Activated T-helper 1 cell treated with Interleukin-2 at 50 U/mL for 16 hours (primary cell): ENCODE measurements at regions not wholly inside any gene's neighbourhood (a gene's known extent, or its start where the extent isn't known, plus 50 kb on each side); places are given as distances from the start of the nearest gene placed in this dataset.
"Not testable (repeated sequence)": the region's sequence is repeated elsewhere in the genome, so short reads cannot be mapped to it uniquely, and the experiment has no call there.

Experiments
- DNase-seq: peaks from one replicate; pipeline ENCODE4 v3.0.0-alpha.2; 2020; ENCODE audit warnings: low read depth

DNA sequence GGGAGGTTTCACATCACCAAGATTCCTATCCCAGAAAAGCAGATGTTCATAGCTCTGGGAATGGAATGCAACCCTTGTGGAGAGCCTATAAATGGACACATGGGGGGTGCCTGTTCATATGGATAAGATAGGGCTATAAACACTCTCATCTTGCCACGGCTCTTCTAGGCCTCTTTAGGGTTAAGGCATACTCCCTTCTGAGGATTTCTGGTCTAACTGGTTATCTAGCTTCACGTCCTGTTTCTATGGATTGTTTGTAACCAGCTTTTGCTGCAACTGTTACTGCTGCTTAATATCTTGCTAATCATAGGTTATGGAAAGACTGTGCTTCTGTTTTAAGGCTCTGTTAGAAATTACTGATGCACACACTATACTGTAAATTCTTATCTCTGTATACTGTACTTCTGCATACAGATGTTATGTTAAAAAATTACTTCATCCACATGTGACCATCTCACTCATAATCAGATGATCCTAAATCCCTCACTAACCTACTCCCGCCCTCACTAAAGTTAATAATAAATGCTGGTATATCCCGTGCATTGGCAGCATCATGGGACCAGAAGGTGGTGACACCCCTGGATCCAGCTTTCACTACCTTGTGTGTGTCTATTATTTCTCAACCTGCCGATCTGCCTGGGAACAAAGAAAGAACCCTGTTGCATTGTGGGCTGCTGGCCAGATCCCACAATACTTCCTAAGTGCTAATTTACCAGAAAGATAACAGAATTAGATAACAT lies 68.7 kb downstream of the PRKAB2 start:
- DNase-seq, result not testable (repeated sequence)

GRCh38 chr1:147099192-147099591 lies 73.1 kb downstream of the PRKAB2 start:
- DNase-seq, result no peak

DNA sequence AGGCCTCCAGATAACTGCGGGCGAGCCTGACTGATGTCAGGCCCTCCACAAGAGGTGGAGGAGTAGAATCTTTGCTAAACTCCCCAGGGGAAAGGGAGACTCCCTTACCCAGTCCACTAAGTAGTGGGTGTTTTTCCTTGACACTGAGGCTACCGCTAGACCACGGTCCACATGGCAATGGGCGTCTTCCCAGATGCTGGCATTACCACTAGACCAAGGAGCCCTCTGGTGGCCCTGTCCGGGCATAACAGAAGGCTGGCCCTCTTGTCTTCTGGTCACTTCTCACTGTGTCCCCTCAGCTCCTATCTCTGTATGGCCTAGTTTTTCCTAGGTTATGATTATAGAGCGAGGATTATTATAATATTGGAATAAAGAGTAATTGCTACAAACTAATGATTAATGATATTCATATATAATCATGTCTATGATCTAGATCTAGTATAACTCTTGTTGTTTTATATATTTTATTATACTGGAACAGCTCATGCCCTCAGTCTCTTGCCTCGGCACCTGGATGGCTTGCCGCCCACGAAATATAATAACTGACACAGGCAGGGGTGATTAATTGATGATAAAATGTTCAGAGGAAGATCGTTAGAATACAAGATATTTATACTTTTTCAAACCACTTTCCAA lies 73.8 kb downstream of the PRKAB2 start:
- DNase-seq, result not testable (repeated sequence)

GRCh38 chr1:147095691-147096090 lies 76.6 kb downstream of the PRKAB2 start:
- DNase-seq, result no peak

DNA sequence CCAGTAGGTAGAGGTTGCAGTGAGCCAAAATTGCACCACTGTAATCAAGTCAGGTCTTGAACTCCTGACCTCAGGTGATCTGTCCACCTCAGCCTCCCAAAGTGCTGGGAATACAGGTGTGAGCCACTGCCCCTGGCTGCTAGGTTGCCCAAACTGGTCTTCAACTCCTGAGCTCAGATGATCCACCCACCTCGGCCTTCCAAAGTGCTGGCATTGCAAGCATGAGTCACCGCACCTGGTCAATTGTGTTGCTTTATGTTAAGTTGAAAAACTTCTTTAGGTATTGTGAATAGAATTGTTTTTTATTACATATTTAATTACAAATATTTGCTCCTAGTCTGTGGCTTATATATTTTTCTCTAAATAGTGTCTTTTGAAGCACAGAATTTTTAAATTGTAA lies 80.5 kb downstream of the PRKAB2 start:
- no peak for DNase-seq

- no peak for DNase-seq
Measured at GRCh38 chr1:147089457-147089856, 82.8 kb downstream of the PRKAB2 start.

GRCh38 chr1:147086129-147086528 lies 86.1 kb downstream of the PRKAB2 start:
- no peak for DNase-seq

DNA sequence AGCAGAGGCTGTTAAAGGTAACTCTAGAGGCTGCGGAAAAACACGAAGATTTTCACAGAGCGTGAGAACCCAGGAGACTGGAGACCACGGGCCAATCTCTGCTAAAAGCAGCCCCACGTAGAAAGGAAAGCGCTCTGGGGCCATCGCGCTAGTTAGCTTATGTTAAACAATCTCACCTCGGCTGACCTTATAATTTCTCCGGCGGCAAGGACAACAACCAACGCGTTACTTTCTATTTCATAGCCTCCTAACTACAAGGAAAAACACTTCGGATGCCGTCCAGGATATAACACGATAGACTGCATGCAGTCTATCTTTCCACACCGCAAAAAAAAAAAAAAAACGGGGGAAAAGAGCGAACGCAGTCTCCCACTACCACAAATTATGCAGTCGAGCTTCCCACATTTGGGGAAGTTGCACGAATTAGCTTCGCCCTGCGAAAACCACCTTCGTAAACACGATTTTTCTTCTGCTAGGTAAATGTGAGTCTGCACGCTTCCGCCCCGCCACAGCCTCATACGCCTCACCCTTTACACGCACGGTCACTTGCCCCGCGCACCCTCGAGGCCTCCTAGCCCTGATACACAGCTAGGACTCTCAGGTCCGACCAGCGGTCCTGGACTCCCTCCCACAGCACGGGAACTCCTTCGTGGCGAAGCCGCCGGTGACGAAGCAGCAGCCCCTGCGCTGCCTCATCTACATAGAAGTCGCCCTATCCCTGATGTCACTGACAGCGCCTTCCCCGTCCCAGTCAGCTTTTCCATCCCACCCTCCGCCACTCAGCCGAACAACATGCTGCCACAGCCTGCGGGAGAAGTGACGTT lies 87.8 kb downstream of the PRKAB2 start:
- peak; percentile 47 for DNase-seq

- DNase-seq, result no peak
Measured at GRCh38 chr1:147083919-147084272, 88.4 kb downstream of the PRKAB2 start.

DNA sequence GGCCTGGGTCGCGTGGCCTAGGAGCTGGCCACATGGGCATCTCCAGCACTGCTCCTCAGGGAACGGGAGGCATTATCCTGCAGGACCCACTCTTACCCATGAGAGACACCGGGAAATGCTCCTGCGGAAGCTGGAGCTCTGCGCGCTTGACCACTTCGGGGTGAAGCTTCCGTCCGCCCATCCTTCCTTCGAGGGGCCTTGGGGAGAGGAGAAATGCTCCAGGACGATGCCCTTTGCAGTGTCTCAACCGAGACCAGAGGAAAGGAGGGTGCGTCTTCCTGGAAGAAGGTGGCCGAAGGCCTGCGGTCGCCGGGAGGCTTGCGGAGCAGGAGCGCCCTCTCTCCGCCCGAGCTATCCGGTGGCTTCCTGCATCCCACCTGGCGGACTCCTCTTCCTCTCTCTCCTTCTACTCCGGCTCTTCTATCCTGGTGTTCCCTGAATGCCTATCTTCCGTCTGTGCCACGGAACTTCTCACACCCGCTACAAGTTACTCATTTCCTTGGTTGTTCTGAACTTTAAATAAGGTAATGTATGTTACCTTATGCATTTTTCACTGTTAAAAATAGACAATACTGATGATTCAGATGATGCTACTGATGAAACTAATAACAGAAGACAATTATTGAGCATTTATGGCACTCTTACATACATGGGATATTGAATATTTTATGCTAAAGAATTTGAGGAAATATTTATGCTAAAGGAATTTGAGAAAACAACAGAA lies 91.4 kb downstream of the PRKAB2 start:
- no peak for DNase-seq

- no peak for DNase-seq
Measured at GRCh38 chr1:147080006-147080661, 92.1 kb downstream of the PRKAB2 start.

DNA sequence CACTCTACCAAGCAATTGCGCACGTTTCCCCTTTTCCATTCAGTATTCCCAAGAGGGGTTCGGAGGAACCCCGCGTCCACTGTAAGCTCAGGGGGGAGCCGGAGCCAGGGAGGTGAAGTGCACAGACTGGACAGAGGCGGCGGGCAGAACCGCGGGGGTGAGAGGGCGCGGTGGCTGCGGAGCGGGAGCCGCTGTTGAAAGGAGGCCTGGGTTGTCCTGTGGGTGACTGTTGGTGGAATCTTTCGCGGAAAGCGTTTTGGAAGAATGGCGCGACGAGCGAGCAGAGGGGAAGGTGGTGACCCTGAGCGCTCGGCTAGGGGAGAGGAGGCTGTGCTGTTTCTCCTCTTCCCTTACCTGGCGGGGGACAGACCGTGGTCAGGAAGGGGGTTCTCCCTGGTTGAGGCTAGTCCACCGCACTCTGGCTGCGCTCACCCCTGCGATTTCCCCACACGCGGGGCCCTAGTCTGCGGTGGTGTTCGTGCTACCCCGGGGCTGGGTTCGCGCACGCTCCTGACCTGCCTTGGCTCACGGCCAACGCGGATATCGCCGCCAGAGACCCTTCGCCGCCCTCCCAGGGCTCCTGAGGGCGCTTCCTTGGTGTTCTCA lies 92.8 kb downstream of the PRKAB2 start:
- DNase-seq, result no peak

DNA sequence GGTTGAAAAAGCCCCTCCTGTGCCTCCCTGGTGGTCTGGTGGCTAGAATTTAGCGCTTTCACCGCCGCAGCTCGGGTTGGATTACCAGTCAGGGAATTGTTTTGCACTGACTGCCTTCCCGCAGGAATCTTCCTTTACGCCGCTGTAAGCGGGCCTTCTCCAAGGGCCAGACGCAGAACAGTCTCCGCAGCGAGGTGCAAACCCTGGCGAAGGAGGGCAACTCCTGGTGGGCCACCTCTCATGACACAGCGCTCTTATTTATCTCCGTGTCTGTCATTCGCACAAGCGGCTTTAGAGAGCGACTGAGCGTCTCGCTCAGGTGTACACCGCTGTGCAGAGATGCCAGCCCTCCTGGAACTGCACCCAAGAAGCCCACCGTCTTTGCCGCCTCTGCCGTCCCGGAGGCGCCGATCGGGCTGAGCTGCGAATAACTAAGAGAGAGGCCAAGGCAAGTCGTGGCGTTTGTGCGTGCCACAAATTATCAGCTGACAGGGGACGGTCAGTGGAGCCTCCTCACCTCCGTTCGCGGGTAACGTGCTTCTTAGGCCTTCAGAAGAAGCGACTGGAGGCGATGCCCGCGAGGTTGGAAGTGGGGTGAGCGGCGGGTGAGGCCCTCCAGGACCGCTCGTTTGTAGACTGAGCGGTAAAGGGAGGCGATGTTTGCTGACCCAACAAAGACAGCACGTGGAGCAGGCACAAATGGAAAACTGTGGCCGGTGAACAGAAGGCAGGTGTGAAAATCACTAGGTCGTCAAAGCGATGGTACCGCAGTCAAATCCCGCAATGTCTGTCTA lies 93.5 kb downstream of the PRKAB2 start:
- DNase-seq, result no peak

DNA sequence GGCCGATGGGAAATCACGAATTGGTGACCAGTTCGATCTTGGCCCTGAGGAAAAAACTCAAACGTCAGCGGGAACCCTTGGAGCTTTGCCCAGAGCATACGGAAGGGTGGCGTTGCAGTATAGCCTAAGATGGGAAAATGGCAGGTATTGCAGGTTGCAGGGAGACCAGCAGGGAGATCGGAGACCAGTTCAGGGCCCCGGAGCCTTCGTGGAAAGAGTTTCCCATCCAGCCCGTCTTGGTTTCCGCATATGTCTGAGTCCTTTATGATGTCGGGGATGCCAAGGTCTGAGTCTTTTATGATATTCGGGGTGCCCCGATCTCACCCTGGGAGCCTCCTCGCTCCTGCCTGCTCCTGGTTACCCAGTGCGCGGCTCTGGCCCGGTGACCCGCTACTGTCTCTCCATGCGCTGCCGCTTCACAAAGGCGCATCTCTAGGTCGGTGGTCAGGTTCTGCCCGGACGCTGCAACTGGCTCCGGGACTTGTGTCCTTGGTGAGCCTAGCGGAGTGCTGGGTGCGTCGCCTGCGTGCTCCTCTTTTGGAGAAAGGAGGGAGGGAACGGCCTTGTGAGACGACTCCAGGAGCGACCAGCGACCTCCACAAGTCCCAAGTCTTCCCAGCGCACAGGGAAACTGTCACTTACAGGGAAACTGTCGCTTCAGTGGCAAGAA lies 94.2 kb downstream of the PRKAB2 start:
- DNase-seq, result no peak

DNA sequence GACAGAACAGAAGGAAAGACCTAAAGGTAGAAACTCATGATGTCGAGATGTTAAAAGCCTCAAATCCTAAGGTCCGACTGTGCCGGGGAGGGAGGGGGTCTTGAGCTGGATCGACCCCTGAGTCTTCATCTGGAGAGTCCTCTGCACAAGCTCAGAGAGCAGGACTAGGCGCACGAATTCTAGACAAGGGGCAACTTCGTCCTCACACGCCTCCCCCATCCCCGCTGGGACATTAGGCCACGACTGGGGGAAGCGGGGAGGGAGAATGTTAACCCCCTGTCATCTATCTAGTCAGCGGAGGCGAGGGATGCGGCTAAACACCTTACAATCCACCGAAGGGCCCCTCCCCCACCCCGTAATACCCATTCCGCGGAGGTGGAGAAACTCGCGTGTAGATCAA lies 94.7 kb downstream of the PRKAB2 start:
- no peak for DNase-seq

DNA sequence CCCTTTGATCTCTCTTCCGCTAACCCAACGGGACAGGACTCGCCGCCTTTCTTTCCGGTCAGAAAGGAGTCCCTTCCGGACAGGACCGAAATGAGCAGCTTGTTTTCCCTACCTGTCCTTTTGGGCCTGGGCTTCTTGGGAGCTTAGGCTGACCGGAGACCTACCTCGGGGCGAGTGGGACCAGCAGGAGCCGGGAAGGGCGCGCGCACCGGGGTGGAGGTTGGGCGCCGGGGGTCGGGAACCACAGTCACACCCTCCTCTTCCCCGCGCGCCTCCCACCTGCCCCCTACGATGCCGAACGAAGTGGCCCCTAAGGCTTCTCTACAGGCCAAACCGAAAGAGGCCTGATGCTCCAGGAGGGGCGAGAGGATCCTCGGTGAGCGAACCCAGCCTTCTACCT lies 95.2 kb downstream of the PRKAB2 start:
- DNase-seq, result no peak

GRCh38 chr1:147076442-147076841 lies 95.8 kb downstream of the PRKAB2 start:
- DNase-seq, result no peak

DNA sequence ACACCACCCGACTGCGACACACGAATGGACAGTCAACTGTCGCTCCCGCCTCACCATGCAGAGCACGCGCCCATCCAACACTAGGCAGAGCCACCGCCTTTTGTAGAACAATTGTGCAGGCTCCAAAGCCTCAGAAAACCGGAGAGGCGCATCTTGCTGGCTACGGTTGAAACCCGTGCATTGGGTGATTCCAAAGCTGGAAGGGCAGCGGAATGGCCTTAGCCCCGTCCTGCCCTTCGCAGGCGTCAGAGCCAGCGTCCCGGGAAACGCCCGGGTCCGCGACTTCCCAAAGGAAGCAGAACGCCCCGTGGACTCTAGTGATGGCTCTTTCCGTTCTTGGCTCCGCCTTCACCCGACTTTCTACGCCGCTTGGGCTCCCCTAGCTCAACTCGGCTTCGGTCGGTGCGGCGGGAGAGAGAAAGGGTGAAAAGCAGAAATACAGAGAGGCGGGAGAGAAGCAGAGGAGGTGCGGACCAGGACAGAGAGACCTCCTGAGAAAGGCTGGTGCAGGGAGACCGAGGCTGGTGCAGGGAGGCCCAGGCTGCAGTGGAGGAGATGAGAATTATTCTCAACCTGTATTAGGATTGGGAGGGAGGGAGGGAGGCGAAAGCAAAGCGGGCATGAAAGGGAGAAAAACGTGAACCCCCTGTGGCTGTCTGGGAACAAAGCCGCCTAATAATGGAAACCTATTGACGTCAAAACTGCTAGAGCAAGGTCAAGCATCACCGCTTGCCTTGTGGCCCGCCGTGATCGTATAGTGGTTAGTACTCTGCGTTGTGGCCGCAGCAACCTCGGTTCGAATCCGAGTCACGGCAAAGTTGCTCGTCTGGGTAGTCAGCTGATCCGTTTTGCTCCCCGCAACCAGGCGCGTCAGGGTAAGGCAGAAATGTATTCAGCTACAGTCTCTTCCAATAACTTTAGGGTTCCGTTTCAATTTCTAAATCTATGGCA lies 99.5 kb downstream of the PRKAB2 start:
- no peak for DNase-seq

DNA sequence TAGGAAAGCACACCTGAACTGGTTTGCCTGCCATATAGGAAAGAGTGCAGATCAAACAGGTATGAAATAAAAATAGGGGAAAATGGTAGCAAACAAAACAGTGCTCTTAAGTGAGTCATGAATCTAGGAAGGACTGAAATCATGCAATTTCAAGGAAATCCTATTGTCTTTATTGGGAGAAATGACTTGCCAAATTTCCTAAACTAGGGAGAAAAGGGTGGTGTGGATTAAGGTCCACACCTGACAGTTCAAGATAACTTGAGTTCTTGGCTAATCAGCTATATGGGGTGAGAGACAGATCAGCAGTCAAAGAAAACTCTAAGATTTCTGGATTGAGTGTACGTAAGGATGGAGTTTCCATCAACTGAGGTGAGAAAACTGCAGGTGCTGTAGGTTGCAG lies 101.1 kb downstream of the PRKAB2 start:
- no peak for DNase-seq
